ENCODE measurements at regions not wholly inside any gene's neighbourhood (a gene's known extent, or its start where the extent isn't known, plus 50 kb on each side); places are given as distances from the start of the nearest gene placed in this dataset.

- DNase-seq, result no peak
These were observed 140.9 kb downstream of the ANKRD60 start for GRCh38 chr20:58087562-58087858.

GRCh38 chr20:58086763-58087561 lies 141.5 kb downstream of the ANKRD60 start:
- DNase-seq, result peak; percentile 59

- no peak for DNase-seq
These were observed 143.5 kb downstream of the ANKRD60 start for GRCh38 chr20:58084966-58085365.

- DNase-seq, result no peak
These were observed 143.9 kb downstream of the ANKRD60 start for GRCh38 chr20:58084566-58084965.

GRCh38 chr20:58081846-58082245 lies 146.6 kb downstream of the ANKRD60 start:
- DNase-seq, result no peak

GRCh38 chr20:58078741-58079522 lies 149.5 kb downstream of the ANKRD60 start:
- DNase-seq, result no peak

GRCh38 chr20:58077282-58077681 lies 151.2 kb downstream of the ANKRD60 start:
- DNase-seq, result no peak

GRCh38 chr20:58076405-58076804 lies 152.0 kb downstream of the ANKRD60 start:
- DNase-seq, result no peak

GRCh38 chr20:58075586-58076345 lies 152.7 kb downstream of the ANKRD60 start:
- no peak for DNase-seq

GRCh38 chr20:58073945-58074856 lies 154.3 kb downstream of the ANKRD60 start:
- DNase-seq, result no peak

- DNase-seq, result no peak
These were observed 155.5 kb downstream of the ANKRD60 start for GRCh38 chr20:58072695-58073671.

GRCh38 chr20:58071991-58072390 lies 156.5 kb downstream of the ANKRD60 start:
- DNase-seq, result peak; percentile 71

- no peak for DNase-seq
These were observed 157.2 kb downstream of the ANKRD60 start for GRCh38 chr20:58071298-58071697.

- no peak for DNase-seq
These were observed 157.7 kb downstream of the ANKRD60 start for GRCh38 chr20:58070664-58071196.

- no peak for DNase-seq
These were observed 158.4 kb downstream of the ANKRD60 start for GRCh38 chr20:58069796-58070663.

- no peak for DNase-seq
These were observed 159.2 kb downstream of the ANKRD60 start for GRCh38 chr20:58069207-58069606.

- peak; percentile 21 for DNase-seq
These were observed 162.7 kb downstream of the ANKRD60 start for GRCh38 chr20:58065508-58066361.

- no peak for DNase-seq
These were observed 163.9 kb downstream of the ANKRD60 start for GRCh38 chr20:58064411-58065010.

GRCh38 chr20:58059260-58059544 lies 169.3 kb downstream of the ANKRD60 start:
- no peak for DNase-seq
